Hematopoietic multipotent progenitor cell treated with erythropoietin and hydrocortisone succinate and interleukin-3 and kit ligand, for 17 days (in vitro differentiated cells): ENCODE measurements at regions not wholly inside any gene's neighbourhood (a gene's known extent, or its start where the extent isn't known, plus 50 kb on each side); places are given as distances from the start of the nearest gene placed in this dataset.
"Not testable (repeated sequence)": the region's sequence is repeated elsewhere in the genome, so short reads cannot be mapped to it uniquely, and the experiment has no call there.

Experiments used
- DNase-seq: peaks from one replicate; pipeline ENCODE4 v3.0.0-alpha.2; 2015; ENCODE audit warnings: low spot score

DNA sequence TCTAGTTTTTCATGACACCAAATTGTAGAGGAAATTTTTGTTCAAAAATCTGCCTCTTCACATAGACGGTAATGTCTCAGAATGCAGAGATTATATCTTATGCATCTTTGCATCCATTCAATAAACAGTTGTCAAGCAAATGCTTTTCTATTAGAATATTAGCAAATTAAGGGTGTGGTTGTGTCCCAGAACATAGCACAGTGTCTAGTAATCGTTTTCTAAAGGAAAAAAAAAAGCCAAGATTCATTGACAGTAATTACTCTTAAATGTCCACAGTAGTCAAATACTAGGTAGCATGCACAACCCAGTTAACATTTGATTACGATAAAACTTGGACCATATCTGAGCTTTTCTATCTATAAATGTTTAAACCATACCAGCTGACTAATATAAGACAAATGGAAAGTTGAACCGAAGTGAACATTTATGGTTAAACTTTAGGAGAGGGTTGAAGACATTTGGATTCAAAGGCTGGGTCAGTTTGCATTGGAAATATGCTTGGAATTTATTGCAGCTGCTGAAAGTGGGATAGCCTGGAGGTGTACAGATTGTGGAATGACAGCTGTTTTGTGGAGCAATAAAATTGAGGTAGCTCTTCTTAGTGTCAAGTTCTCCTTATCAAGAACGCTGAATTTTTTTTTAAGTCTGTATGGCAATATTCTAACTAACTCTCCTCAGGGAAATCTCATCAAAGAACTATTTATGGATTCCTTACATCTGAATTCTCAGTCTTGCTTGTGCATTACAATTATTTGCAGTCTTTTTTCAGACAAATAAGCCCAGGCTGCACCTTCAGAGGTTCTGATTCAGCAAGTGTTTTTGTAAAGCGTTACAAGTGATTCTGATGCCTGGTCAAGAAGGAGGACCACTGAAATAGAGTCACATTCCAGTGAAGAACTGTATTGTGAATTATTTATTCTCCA, 66.7 kb upstream of the ATP2B1 start:
- DNase-seq = no peak

DNA sequence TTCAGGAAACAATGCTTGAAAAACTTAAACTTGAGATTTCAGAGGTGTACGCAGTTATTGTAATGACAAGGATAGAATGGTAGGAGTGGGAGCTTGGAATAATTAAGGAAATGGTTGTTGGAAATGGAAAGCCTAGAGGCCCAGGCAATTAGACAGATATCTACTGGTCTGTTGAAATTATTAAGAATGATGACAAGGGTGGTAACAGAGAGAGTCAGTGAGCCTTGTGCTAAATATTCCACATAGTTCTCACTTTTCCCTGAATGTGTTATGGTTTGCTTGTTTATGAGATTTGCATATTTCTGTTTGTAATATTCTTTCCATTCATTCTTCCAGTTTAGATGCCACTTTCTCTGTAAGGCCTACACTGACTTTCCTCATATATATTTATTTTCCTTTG, 66.0 kb upstream of the ATP2B1 start:
- no peak for DNase-seq

DNA sequence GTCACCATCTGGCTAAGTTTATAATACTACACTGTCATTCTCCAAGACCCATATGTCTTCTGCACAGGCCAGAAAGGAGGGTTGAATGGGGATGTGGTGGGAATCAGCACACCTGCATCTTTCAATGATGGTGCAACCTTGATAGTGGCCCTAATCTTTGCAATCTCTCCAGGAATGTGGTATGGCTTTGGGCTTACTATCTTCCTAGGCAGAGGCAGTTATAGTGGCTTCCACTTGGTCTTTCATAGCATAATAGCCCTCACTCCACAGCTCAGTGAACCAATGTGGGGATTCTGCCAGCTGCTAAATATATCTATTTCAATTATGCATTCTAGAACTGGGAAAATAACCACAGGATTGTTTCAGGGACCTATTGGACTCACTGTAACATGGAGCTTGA, 61.8 kb upstream of the ATP2B1 start:
- DNase-seq = no peak

DNA sequence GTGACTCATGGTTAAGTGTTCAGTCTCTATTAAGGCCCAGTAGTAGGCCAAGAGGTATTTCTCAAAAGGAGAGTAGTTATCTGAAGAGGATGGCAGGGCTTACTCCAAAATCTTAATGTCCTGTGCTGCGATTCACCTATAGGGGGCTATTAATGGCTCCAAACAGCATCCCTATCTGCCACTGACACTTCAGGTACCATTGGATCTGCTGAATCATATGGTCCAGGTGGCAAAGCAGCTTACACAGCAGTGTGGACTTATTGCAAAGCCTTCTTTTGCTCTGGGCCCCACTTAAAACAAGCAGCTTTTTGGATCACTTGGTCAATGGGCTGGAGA, 60.8 kb upstream of the ATP2B1 start:
- DNase-seq = no peak

DNA sequence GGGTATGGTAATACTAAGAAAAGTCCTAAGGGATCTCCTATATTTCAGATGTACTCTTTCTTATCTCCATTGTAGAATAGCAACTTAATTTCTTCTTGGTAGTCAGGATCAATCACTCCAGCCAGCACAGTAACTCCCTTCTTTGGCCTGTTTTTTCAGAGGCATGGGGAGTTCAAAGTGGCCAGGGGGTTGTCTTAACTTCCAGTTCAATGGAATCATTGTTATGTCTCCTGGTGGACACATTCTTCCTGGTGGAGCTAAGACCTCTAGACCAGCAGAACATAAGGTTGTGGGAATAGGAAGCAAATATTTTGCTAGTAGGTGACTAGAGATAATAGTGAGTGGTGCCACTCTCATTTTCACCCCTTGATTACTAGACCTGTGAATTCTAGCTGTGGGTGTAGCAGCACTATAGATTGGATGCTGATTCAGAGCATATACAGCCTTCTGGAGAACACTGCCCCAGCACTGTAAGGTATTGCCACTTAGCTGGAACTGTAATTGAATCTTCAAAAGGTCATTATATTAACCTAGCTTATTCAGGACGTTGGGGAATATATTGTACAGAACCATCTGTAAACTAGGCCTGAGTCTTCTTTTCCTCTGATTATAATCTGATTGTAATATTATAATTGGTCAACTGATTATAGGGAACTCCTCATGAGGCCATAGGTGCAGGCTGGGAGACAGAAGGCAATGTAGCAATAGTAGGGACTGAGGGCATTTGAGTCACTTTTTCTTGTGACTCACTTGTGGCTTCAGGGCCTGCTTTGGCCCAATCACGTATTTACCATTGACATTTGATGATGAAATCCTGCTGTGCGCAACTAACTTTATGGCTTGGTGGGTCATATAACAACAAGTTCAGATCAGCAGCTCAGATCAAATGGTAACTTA, 60.2 kb upstream of the ATP2B1 start:
- DNase-seq = peak; percentile 16

DNA sequence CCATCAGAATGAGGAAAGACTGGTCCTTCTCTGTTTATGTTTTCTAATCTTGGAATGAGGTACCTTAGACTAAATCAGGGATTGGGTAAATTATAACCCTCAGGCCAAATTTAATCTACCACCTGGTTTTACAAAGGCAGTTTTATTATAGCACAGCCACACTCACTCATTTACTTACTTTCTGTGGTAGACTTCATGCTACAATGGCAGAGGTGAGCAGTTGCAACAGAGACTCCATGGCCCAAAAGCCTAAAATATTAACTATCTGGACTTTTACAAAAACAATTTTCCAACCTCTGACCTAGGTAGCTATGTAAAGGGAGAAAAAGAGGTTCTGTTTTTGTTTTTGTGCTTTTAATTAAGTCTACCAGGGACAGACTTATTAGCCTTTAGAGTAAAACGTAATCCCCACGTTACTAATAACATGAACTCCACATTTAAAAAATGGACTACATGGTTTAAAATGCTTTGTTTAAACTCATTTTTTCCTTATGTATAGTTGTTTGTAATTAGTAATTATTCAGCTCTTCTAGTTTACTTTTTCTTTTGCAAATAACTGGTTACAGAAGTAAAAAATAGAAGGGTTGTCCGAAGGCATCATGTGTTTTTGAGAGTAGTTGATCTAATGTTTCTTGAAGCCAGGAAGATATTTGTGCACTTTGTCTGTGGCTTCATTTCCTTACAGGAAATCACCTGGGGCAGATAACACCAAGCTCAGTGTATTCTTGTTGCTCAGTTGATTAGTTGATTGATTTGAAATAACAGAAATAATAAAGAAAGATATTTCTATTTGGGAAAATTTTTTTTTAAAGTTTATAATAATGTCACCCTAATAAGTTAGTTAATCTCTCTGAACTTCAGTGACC, 57.6 kb upstream of the ATP2B1 start:
- no peak for DNase-seq

DNA sequence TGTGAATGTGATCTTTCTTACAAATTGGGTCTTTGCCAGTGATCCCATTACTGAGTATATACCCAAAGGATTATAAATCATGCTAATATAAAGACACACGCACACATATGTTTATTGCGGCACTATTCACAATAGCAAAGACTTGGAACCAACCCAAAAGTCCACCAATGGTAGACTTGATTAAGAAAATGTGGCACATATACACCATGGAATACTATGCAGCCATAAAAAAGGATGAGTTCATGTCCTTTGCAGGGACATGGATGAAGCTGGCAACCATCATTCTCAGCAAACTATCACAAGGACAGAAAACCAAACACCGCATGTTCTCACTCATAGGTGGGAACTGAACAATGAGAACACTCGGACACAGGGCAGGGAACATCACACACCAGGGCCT, 55.5 kb upstream of the ATP2B1 start:
- DNase-seq = not testable (repeated sequence)

DNA sequence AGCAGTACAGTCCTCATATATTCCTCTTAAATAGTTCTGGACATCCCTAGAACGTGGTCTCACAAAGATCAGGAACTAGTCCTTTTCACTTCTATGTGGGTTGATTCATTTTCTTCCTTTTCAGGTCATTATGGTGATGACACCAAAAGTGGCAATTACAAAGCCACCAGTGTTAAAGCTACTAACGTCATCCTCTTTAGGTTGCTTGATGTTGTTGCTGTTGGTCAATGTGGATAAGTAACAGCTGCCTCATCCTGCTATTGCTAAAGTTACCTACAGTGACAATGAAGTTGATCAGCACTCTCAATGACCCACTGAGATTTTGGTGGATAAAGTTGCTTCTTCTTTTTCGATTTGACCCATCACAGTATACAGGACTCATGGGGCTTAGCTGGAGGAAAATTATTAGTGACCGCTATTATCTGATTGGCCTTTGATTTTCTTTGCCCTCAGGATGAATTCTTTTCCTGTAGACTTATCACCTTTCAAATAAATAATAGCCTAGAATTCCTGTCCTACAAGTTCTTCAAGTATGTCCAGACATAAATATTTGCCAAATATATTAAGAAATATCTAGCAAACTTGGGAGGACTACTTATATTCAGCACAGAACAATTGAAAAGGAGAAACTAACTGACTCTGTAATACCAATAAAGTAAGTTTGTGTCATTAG, 54.0 kb upstream of the ATP2B1 start:
- no peak for DNase-seq

DNA sequence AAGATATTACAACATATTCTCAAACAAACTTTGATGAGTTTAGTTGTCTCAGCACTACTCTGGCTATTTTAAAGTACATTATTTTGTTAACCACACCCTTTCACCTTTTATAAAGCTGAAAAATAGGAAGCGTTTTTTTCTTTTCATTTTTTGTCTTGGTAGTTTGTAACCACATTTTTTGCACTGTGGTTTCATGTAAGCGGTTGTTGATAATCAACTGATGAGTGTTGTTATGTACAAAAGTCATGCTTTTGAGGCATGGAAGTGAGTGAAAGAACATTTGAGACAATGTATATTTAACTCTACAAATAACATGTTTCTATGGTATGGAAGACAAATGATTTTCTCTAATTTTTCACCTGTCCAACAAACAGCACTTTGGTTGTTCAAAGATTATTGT, 52.1 kb upstream of the ATP2B1 start:
- DNase-seq = no peak
